ENCODE measurements at regions not wholly inside any gene's neighbourhood (a gene's known extent, or its start where the extent isn't known, plus 50 kb on each side); places are given as distances from the start of the nearest gene placed in this dataset.

GRCh38 chr6:4299476-4299875 lies 164.1 kb upstream of the ECI2 start:
- Histone ChIP-seq H3K36me3 (ENCODE audit: control insufficient read depth in 1 of 2, insufficient read depth in 2 of 2, low read length in 2 of 2) (no peaks in the 10 kb centered on the region), H3K9ac (ENCODE audit: low read depth in 1 of 2, low read length in 2 of 2) (no peak overlapping the region), H3K4me3 (ENCODE audit: low read depth in 1 of 2, low read length in 2 of 2) (no peak overlapping the region), H3K9me3 (ENCODE audit: control insufficient read depth in 1 of 2, low read length in 2 of 2) (peaks cover 0 to 4% of the 10 kb centered on the region in 2 donors), H3K27me3 (ENCODE audit: control insufficient read depth in 1 of 2, insufficient read depth in 2 of 2, low read length in 2 of 2) (no peaks in the 10 kb centered on the region), H3K4me1 (ENCODE audit: control insufficient read depth in 1 of 2, insufficient read depth in 2 of 2, low read length in 2 of 2) (no peaks in the 10 kb centered on the region), H3K27ac (ENCODE audit: low read depth, low read length) (no peak overlapping the region)

GRCh38 chr6:4297348-4297747 lies 162.0 kb upstream of the ECI2 start:
- no peaks in the 10 kb centered on the region for H3K27me3 ChIP-seq (ENCODE audit: control insufficient read depth in 1 of 2, insufficient read depth in 2 of 2, low read length in 2 of 2)
- no peak overlapping the region for H3K9ac ChIP-seq (ENCODE audit: low read depth in 1 of 2, low read length in 2 of 2)
- peaks cover 0 to 4% of the 10 kb centered on the region in 2 donors for H3K9me3 ChIP-seq (ENCODE audit: control insufficient read depth in 1 of 2, low read length in 2 of 2)
- H3K36me3 ChIP-seq (ENCODE audit: control insufficient read depth in 1 of 2, insufficient read depth in 2 of 2, low read length in 2 of 2), result no peaks in the 10 kb centered on the region
- no peak overlapping the region for H3K27ac ChIP-seq (ENCODE audit: low read depth, low read length)
- H3K4me1 ChIP-seq (ENCODE audit: control insufficient read depth in 1 of 2, insufficient read depth in 2 of 2, low read length in 2 of 2), result no peaks in the 10 kb centered on the region
- no peak overlapping the region for H3K4me3 ChIP-seq (ENCODE audit: low read depth in 1 of 2, low read length in 2 of 2)

- Histone ChIP-seq H3K4me1 (ENCODE audit: control insufficient read depth in 1 of 2, insufficient read depth in 2 of 2, low read length in 2 of 2) (no peaks in the 10 kb centered on the region), H3K9ac (ENCODE audit: low read depth in 1 of 2, low read length in 2 of 2) (no peak overlapping the region), H3K36me3 (ENCODE audit: control insufficient read depth in 1 of 2, insufficient read depth in 2 of 2, low read length in 2 of 2) (no peaks in the 10 kb centered on the region), H3K27ac (ENCODE audit: low read depth, low read length) (no peak overlapping the region), H3K27me3 (ENCODE audit: control insufficient read depth in 1 of 2, insufficient read depth in 2 of 2, low read length in 2 of 2) (no peaks in the 10 kb centered on the region), H3K4me3 (ENCODE audit: low read depth in 1 of 2, low read length in 2 of 2) (no peak overlapping the region), H3K9me3 (ENCODE audit: control insufficient read depth in 1 of 2, low read length in 2 of 2) (peaks cover 0 to 4% of the 10 kb centered on the region in 2 donors)
Measured at GRCh38 chr6:4296552-4296951, 161.2 kb upstream of the ECI2 start.

- Histone ChIP-seq H3K27ac (ENCODE audit: low read depth, low read length) (no peak overlapping the region), H3K9ac (ENCODE audit: low read depth in 1 of 2, low read length in 2 of 2) (no peak overlapping the region), H3K27me3 (ENCODE audit: control insufficient read depth in 1 of 2, insufficient read depth in 2 of 2, low read length in 2 of 2) (no peaks in the 10 kb centered on the region), H3K36me3 (ENCODE audit: control insufficient read depth in 1 of 2, insufficient read depth in 2 of 2, low read length in 2 of 2) (no peaks in the 10 kb centered on the region), H3K9me3 (ENCODE audit: control insufficient read depth in 1 of 2, low read length in 2 of 2) (peaks cover 0 to 4% of the 10 kb centered on the region in 2 donors), H3K4me1 (ENCODE audit: control insufficient read depth in 1 of 2, insufficient read depth in 2 of 2, low read length in 2 of 2) (no peaks in the 10 kb centered on the region), H3K4me3 (ENCODE audit: low read depth in 1 of 2, low read length in 2 of 2) (no peak overlapping the region)
Measured at GRCh38 chr6:4295783-4296155, 160.4 kb upstream of the ECI2 start.

GRCh38 chr6:4295058-4295782 lies 159.8 kb upstream of the ECI2 start:
- Histone ChIP-seq H3K4me3 (ENCODE audit: low read depth in 1 of 2, low read length in 2 of 2) (no peak overlapping the region), H3K27ac (ENCODE audit: low read depth, low read length) (no peak overlapping the region), H3K9ac (ENCODE audit: low read depth in 1 of 2, low read length in 2 of 2) (no peak overlapping the region), H3K36me3 (ENCODE audit: control insufficient read depth in 1 of 2, insufficient read depth in 2 of 2, low read length in 2 of 2) (no peaks in the 10 kb centered on the region), H3K27me3 (ENCODE audit: control insufficient read depth in 1 of 2, insufficient read depth in 2 of 2, low read length in 2 of 2) (no peaks in the 10 kb centered on the region), H3K4me1 (ENCODE audit: control insufficient read depth in 1 of 2, insufficient read depth in 2 of 2, low read length in 2 of 2) (no peaks in the 10 kb centered on the region), H3K9me3 (ENCODE audit: control insufficient read depth in 1 of 2, low read length in 2 of 2) (peaks cover 0 to 4% of the 10 kb centered on the region in 2 donors)

GRCh38 chr6:4294636-4295035 lies 159.3 kb upstream of the ECI2 start:
- Histone ChIP-seq H3K36me3 (ENCODE audit: control insufficient read depth in 1 of 2, insufficient read depth in 2 of 2, low read length in 2 of 2) (no peaks in the 10 kb centered on the region), H3K9me3 (ENCODE audit: control insufficient read depth in 1 of 2, low read length in 2 of 2) (peaks cover 0 to 4% of the 10 kb centered on the region in 2 donors), H3K4me1 (ENCODE audit: control insufficient read depth in 1 of 2, insufficient read depth in 2 of 2, low read length in 2 of 2) (no peaks in the 10 kb centered on the region), H3K27me3 (ENCODE audit: control insufficient read depth in 1 of 2, insufficient read depth in 2 of 2, low read length in 2 of 2) (no peaks in the 10 kb centered on the region), H3K4me3 (ENCODE audit: low read depth in 1 of 2, low read length in 2 of 2) (no peak overlapping the region), H3K27ac (ENCODE audit: low read depth, low read length) (no peak overlapping the region), H3K9ac (ENCODE audit: low read depth in 1 of 2, low read length in 2 of 2) (no peak overlapping the region)

GRCh38 chr6:4291453-4292403 lies 156.4 kb upstream of the ECI2 start:
- Histone ChIP-seq H3K36me3 (ENCODE audit: control insufficient read depth in 1 of 2, insufficient read depth in 2 of 2, low read length in 2 of 2) (no peaks in the 10 kb centered on the region), H3K4me3 (ENCODE audit: low read depth in 1 of 2, low read length in 2 of 2) (no peak overlapping the region), H3K27ac (ENCODE audit: low read depth, low read length) (no peak overlapping the region), H3K27me3 (ENCODE audit: control insufficient read depth in 1 of 2, insufficient read depth in 2 of 2, low read length in 2 of 2) (no peaks in the 10 kb centered on the region), H3K9me3 (ENCODE audit: control insufficient read depth in 1 of 2, low read length in 2 of 2) (no peaks in the 10 kb centered on the region), H3K4me1 (ENCODE audit: control insufficient read depth in 1 of 2, insufficient read depth in 2 of 2, low read length in 2 of 2) (no peaks in the 10 kb centered on the region), H3K9ac (ENCODE audit: low read depth in 1 of 2, low read length in 2 of 2) (no peak overlapping the region)

GRCh38 chr6:4289770-4290320 lies 154.5 kb upstream of the ECI2 start:
- Histone ChIP-seq H3K9ac (ENCODE audit: low read depth in 1 of 2, low read length in 2 of 2) (no peak overlapping the region), H3K36me3 (ENCODE audit: control insufficient read depth in 1 of 2, insufficient read depth in 2 of 2, low read length in 2 of 2) (no peaks in the 10 kb centered on the region)

GRCh38 chr6:4287811-4288244 lies 152.5 kb upstream of the ECI2 start:
- Histone ChIP-seq H3K4me1 (ENCODE audit: control insufficient read depth in 1 of 2, insufficient read depth in 2 of 2, low read length in 2 of 2) (no peaks in the 10 kb centered on the region), H3K27me3 (ENCODE audit: control insufficient read depth in 1 of 2, insufficient read depth in 2 of 2, low read length in 2 of 2) (peaks cover 0 to 13% of the 10 kb centered on the region in 2 donors), H3K9ac (ENCODE audit: low read depth in 1 of 2, low read length in 2 of 2) (no peak overlapping the region), H3K9me3 (ENCODE audit: control insufficient read depth in 1 of 2, low read length in 2 of 2) (no peaks in the 10 kb centered on the region), H3K4me3 (ENCODE audit: low read depth in 1 of 2, low read length in 2 of 2) (no peak overlapping the region), H3K36me3 (ENCODE audit: control insufficient read depth in 1 of 2, insufficient read depth in 2 of 2, low read length in 2 of 2) (no peaks in the 10 kb centered on the region), H3K27ac (ENCODE audit: low read depth, low read length) (no peak overlapping the region)

More at GRCh38 chr6:4289770-4290320, 154.5 kb upstream of the ECI2 start:
- Histone ChIP-seq H3K9me3 (ENCODE audit: control insufficient read depth in 1 of 2, low read length in 2 of 2) (no peaks in the 10 kb centered on the region), H3K4me1 (ENCODE audit: control insufficient read depth in 1 of 2, insufficient read depth in 2 of 2, low read length in 2 of 2) (no peaks in the 10 kb centered on the region), H3K27me3 (ENCODE audit: control insufficient read depth in 1 of 2, insufficient read depth in 2 of 2, low read length in 2 of 2) (no peaks in the 10 kb centered on the region), H3K4me3 (ENCODE audit: low read depth in 1 of 2, low read length in 2 of 2) (no peak overlapping the region), H3K27ac (ENCODE audit: low read depth, low read length) (no peak overlapping the region)

- Histone ChIP-seq H3K27ac (ENCODE audit: low read depth, low read length) (no peak overlapping the region), H3K4me3 (ENCODE audit: low read depth in 1 of 2, low read length in 2 of 2) (no peak overlapping the region), H3K27me3 (ENCODE audit: control insufficient read depth in 1 of 2, insufficient read depth in 2 of 2, low read length in 2 of 2) (peaks cover 0 to 16% of the 10 kb centered on the region in 2 donors), H3K36me3 (ENCODE audit: control insufficient read depth in 1 of 2, insufficient read depth in 2 of 2, low read length in 2 of 2) (no peaks in the 10 kb centered on the region), H3K9me3 (ENCODE audit: control insufficient read depth in 1 of 2, low read length in 2 of 2) (no peaks in the 10 kb centered on the region), H3K4me1 (ENCODE audit: control insufficient read depth in 1 of 2, insufficient read depth in 2 of 2, low read length in 2 of 2) (no peaks in the 10 kb centered on the region), H3K9ac (ENCODE audit: low read depth in 1 of 2, low read length in 2 of 2) (no peak overlapping the region)
Measured at GRCh38 chr6:4287372-4287771, 152.0 kb upstream of the ECI2 start.

Measured in duodenal mucosa (tissue), 2 donors.